ENCODE measurements at regions not wholly inside any gene's neighbourhood (a gene's known extent, or its start where the extent isn't known, plus 50 kb on each side); places are given as distances from the start of the nearest gene placed in this dataset.

GRCh38 chr2:7711167-7711566 lies 794.0 kb downstream of the RNF144A start:
- H3K4me3 Mint-ChIP-seq = no peak overlapping the region
- no peaks in the 10 kb centered on the region for H3K36me3 Mint-ChIP-seq (ENCODE audit: low read depth)
- no peaks in the 10 kb centered on the region for H3K4me1 Mint-ChIP-seq (ENCODE audit: low read depth)
- no peaks in the 10 kb centered on the region for H3K9me3 Mint-ChIP-seq
- no peaks in the 10 kb centered on the region for H3K27me3 Mint-ChIP-seq
- no peak overlapping the region for H3K27ac Mint-ChIP-seq

- Mint-ChIP-seq H3K4me3 (no peak overlapping the region), H3K27ac (peak overlapping the region; percentile 53), H3K9me3 (peaks cover 4% of the 10 kb centered on the region)
Observed at GRCh38 chr2:7719876-7720275, 802.7 kb downstream of the RNF144A start.

GRCh38 chr2:7721413-7721995 lies 804.3 kb downstream of the RNF144A start:
- Mint-ChIP-seq H3K27ac (peak overlapping the region; percentile 16), H3K4me3 (no peak overlapping the region), H3K9me3 (peaks cover 4% of the 10 kb centered on the region), H3K27me3 (no peaks in the 10 kb centered on the region), H3K36me3 (ENCODE audit: low read depth) (no peaks in the 10 kb centered on the region), H3K4me1 (ENCODE audit: low read depth) (peaks cover 34% of the 10 kb centered on the region)

More at GRCh38 chr2:7719876-7720275, 802.7 kb downstream of the RNF144A start:
- Mint-ChIP-seq H3K36me3 (ENCODE audit: low read depth) (no peaks in the 10 kb centered on the region), H3K4me1 (ENCODE audit: low read depth) (peaks cover 19% of the 10 kb centered on the region), H3K27me3 (no peaks in the 10 kb centered on the region)

GRCh38 chr2:7722212-7722910 lies 805.1 kb downstream of the RNF144A start:
- H3K27ac Mint-ChIP-seq = peak overlapping the region; percentile 62
- peaks cover 41% of the 10 kb centered on the region for H3K4me1 Mint-ChIP-seq (ENCODE audit: low read depth)

GRCh38 chr2:7724336-7724735 lies 807.1 kb downstream of the RNF144A start:
- Mint-ChIP-seq H3K4me3 (no peak overlapping the region), H3K36me3 (ENCODE audit: low read depth) (peaks cover 12% of the 10 kb centered on the region), H3K27me3 (no peaks in the 10 kb centered on the region), H3K9me3 (no peaks in the 10 kb centered on the region), H3K27ac (peak overlapping the region; percentile 5), H3K4me1 (ENCODE audit: low read depth) (peaks cover 48% of the 10 kb centered on the region)

More at GRCh38 chr2:7722212-7722910, 805.1 kb downstream of the RNF144A start:
- peak overlapping the region; percentile 8 for H3K4me3 Mint-ChIP-seq
- H3K36me3 Mint-ChIP-seq (ENCODE audit: low read depth) = peaks cover 3% of the 10 kb centered on the region
- peaks cover 4% of the 10 kb centered on the region for H3K9me3 Mint-ChIP-seq
- H3K27me3 Mint-ChIP-seq = no peaks in the 10 kb centered on the region

GRCh38 chr2:7725171-7725849 lies 808.1 kb downstream of the RNF144A start:
- Mint-ChIP-seq H3K27me3 (no peaks in the 10 kb centered on the region), H3K4me3 (peak overlapping the region; percentile 78), H3K4me1 (ENCODE audit: low read depth) (peaks cover 43% of the 10 kb centered on the region), H3K27ac (peak overlapping the region; percentile 90), H3K36me3 (ENCODE audit: low read depth) (peaks cover 15% of the 10 kb centered on the region), H3K9me3 (no peaks in the 10 kb centered on the region)

GRCh38 chr2:7725850-7726242 lies 808.6 kb downstream of the RNF144A start:
- Mint-ChIP-seq H3K9me3 (no peaks in the 10 kb centered on the region), H3K27ac (peak overlapping the region; percentile 90), H3K27me3 (no peaks in the 10 kb centered on the region), H3K4me1 (ENCODE audit: low read depth) (peaks cover 45% of the 10 kb centered on the region), H3K4me3 (peak overlapping the region; percentile 78), H3K36me3 (ENCODE audit: low read depth) (peaks cover 17% of the 10 kb centered on the region)

- no peaks in the 10 kb centered on the region for H3K27me3 Mint-ChIP-seq
- H3K9me3 Mint-ChIP-seq = no peaks in the 10 kb centered on the region
- H3K4me1 Mint-ChIP-seq (ENCODE audit: low read depth) = peaks cover 49% of the 10 kb centered on the region
- peak overlapping the region; percentile 95 for H3K27ac Mint-ChIP-seq
- H3K36me3 Mint-ChIP-seq (ENCODE audit: low read depth) = peaks cover 18% of the 10 kb centered on the region
- H3K4me3 Mint-ChIP-seq = peak overlapping the region; percentile 78
Observed at GRCh38 chr2:7726989-7727388, 809.8 kb downstream of the RNF144A start.

GRCh38 chr2:7728388-7728787 lies 811.2 kb downstream of the RNF144A start:
- H3K4me3 Mint-ChIP-seq = peak overlapping the region; percentile 78
- peak overlapping the region; percentile 95 for H3K27ac Mint-ChIP-seq
- no peaks in the 10 kb centered on the region for H3K9me3 Mint-ChIP-seq
- H3K36me3 Mint-ChIP-seq (ENCODE audit: low read depth) = peaks cover 18% of the 10 kb centered on the region
- H3K4me1 Mint-ChIP-seq (ENCODE audit: low read depth) = peaks cover 54% of the 10 kb centered on the region
- no peaks in the 10 kb centered on the region for H3K27me3 Mint-ChIP-seq

- Mint-ChIP-seq H3K27me3 (no peaks in the 10 kb centered on the region), H3K4me1 (ENCODE audit: low read depth) (peaks cover 44% of the 10 kb centered on the region), H3K36me3 (ENCODE audit: low read depth) (peaks cover 18% of the 10 kb centered on the region), H3K4me3 (peak overlapping the region; percentile 78), H3K27ac (peak overlapping the region; percentile 79), H3K9me3 (no peaks in the 10 kb centered on the region)
Observed at GRCh38 chr2:7730449-7730848, 813.2 kb downstream of the RNF144A start.

- Mint-ChIP-seq H3K27me3 (no peaks in the 10 kb centered on the region), H3K9me3 (no peaks in the 10 kb centered on the region), H3K4me1 (ENCODE audit: low read depth) (peaks cover 41% of the 10 kb centered on the region), H3K36me3 (ENCODE audit: low read depth) (peaks cover 18% of the 10 kb centered on the region), H3K27ac (peak overlapping the region; percentile 79), H3K4me3 (peak overlapping the region; percentile 78)
Observed at GRCh38 chr2:7730990-7731389, 813.8 kb downstream of the RNF144A start.

GRCh38 chr2:7732497-7732896 lies 815.3 kb downstream of the RNF144A start:
- H3K4me1 Mint-ChIP-seq (ENCODE audit: low read depth) = peaks cover 42% of the 10 kb centered on the region
- H3K27me3 Mint-ChIP-seq = no peaks in the 10 kb centered on the region
- peak overlapping the region; percentile 79 for H3K27ac Mint-ChIP-seq
- peak overlapping the region; percentile 50 for H3K4me3 Mint-ChIP-seq
- peaks cover 14% of the 10 kb centered on the region for H3K36me3 Mint-ChIP-seq (ENCODE audit: low read depth)
- H3K9me3 Mint-ChIP-seq = no peaks in the 10 kb centered on the region

- H3K4me1 Mint-ChIP-seq (ENCODE audit: low read depth) = peaks cover 52% of the 10 kb centered on the region
- H3K9me3 Mint-ChIP-seq = no peaks in the 10 kb centered on the region
- H3K4me3 Mint-ChIP-seq = no peak overlapping the region
- peak overlapping the region; percentile 22 for H3K27ac Mint-ChIP-seq
- no peaks in the 10 kb centered on the region for H3K36me3 Mint-ChIP-seq (ENCODE audit: low read depth)
- H3K27me3 Mint-ChIP-seq = no peaks in the 10 kb centered on the region
Observed at GRCh38 chr2:7736646-7737305, 819.6 kb downstream of the RNF144A start.

- Mint-ChIP-seq H3K27me3 (no peaks in the 10 kb centered on the region), H3K4me3 (no peak overlapping the region), H3K27ac (no peak overlapping the region), H3K4me1 (ENCODE audit: low read depth) (peaks cover 63% of the 10 kb centered on the region), H3K36me3 (ENCODE audit: low read depth) (peaks cover 4% of the 10 kb centered on the region), H3K9me3 (peaks cover 6% of the 10 kb centered on the region)
Observed at GRCh38 chr2:7738596-7738995, 821.4 kb downstream of the RNF144A start.

GRCh38 chr2:7740114-7740513 lies 822.9 kb downstream of the RNF144A start:
- peaks cover 10% of the 10 kb centered on the region for H3K9me3 Mint-ChIP-seq

More at GRCh38 chr2:7740114-7740513, 822.9 kb downstream of the RNF144A start:
- Mint-ChIP-seq H3K4me1 (ENCODE audit: low read depth) (peaks cover 74% of the 10 kb centered on the region), H3K27me3 (no peaks in the 10 kb centered on the region), H3K4me3 (no peak overlapping the region), H3K27ac (peak overlapping the region; percentile 79), H3K36me3 (ENCODE audit: low read depth) (peaks cover 4% of the 10 kb centered on the region)
